Prostate gland (tissue), 2 donors: ENCODE measurements at regions not wholly inside any gene's neighbourhood (a gene's known extent, or its start where the extent isn't known, plus 50 kb on each side); places are given as distances from the start of the nearest gene placed in this dataset.

ENCODE experiments used
- DNase-seq: peaks from one replicate; pipeline ENCODE4 v3.0.0-alpha.2; 2019; ENCODE audit warnings: low spot score
- H3K27ac ChIP-seq, 2 donors: fragments of 200-600 bp; sonication (generic); 2 replicates each; pipeline ENCODE4 v1.5.1; 2017 to 2019
- H3K27me3 ChIP-seq: fragments of 200-600 bp; sonication (generic); replicated peaks from 2 replicates; pipeline ENCODE4 v1.5.1; 2019; ENCODE audit not compliant: insufficient read depth
- H3K36me3 ChIP-seq, 2 donors: fragments of 200-600 bp; sonication (generic); 1 replicate in 1 of 2; 2 replicates in 1 of 2; pipeline versions ENCODE4 v1.5.1 to v1.8.1; 2017 to 2019
- H3K4me1 ChIP-seq: fragments of 200-600 bp; sonication (generic); replicated peaks from 2 replicates; pipeline ENCODE4 v1.5.1; 2019
- H3K4me3 ChIP-seq, 2 donors: fragments of 200-600 bp; sonication (generic); 2 replicates each; pipeline ENCODE4 v1.5.1; 2017 to 2019
- H3K9me3 ChIP-seq: fragments of 200-600 bp; sonication (generic); 2 replicates; pipeline ENCODE4 v1.5.1; 2017
- POLR2A ChIP-seq: fragments of 450-650 bp; IDR thresholded peaks from one replicate; pipeline ENCODE4 v1.6.1; 2016; ENCODE audit warnings: antibody characterized with exemption, mild to moderate bottlenecking
- POLR2AphosphoS5 ChIP-seq: sonication (generic); formaldehyde crosslinking; IDR thresholded peaks from one replicate; pipeline ENCODE4 v1.6.1; 2017; ENCODE audit warnings: antibody characterized with exemption
- WGBS: methylation state at CpG from one replicate; pipeline ENCODE4 v1.1.5; 2018; 5-methylcytosine and 5-hydroxymethylcytosine counted together
- intact Hi-C: fragments of 100-400 bp; cut with DNase I; formaldehyde crosslinking; loops from one replicate; pipeline ENCODE4 v1.14.2; 2022
- TF ChIP-seq, protein P1 (sequence below), 4 experiments: fragments of 200-600 bp in 2 of 4; fragments of 450-650 bp in 2 of 4; sonication (generic) in 2 of 4; IDR thresholded peaks; 1 replicate in 3 of 4; 2 replicates in 1 of 4; pipeline ENCODE4 v1.5.1; 2016 to 2019; ENCODE audit warnings: antibody characterized with exemption in 4 of 4, mild to moderate bottlenecking in 2 of 4, moderate library complexity in 2 of 4

DNA sequence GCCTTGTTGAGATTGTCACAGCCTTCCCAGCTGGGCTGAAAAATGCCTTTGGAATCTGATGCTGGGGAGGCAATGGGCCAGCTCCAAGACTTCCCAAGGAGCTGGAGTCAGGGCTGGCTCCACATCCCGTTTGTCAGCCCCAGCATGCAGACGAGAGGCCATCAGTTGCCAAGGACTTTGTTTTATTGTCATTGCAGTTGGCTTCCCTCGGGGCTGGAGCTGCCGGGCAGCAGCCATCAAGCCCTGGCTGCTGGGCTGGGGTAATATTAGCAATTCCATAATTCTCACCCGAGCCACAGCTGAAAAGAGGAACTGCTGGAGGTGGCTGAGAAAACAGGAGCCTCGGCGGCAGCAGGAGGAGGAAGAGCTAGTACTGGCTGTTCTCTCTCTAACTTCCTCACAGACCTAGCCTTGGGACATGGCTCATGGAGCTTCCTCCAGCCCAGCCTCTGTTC, 182.5 kb downstream of the CDC5L start:
- intact Hi-C loops: no loop called here
- 0% methylated on average over 7 of the region's 7 CpGs for WGBS
- Histone ChIP-seq H3K9me3 (no peaks in the 10 kb centered on the region), H3K4me1 (no peaks in the 10 kb centered on the region), H3K4me3 (no peak overlapping the region), H3K36me3 (no peaks in the 10 kb centered on the region), H3K27ac (no peak overlapping the region), H3K27me3 (no peaks in the 10 kb centered on the region)
- peak; percentile 50 for DNase-seq
- TF ChIP-seq, protein P1, sequence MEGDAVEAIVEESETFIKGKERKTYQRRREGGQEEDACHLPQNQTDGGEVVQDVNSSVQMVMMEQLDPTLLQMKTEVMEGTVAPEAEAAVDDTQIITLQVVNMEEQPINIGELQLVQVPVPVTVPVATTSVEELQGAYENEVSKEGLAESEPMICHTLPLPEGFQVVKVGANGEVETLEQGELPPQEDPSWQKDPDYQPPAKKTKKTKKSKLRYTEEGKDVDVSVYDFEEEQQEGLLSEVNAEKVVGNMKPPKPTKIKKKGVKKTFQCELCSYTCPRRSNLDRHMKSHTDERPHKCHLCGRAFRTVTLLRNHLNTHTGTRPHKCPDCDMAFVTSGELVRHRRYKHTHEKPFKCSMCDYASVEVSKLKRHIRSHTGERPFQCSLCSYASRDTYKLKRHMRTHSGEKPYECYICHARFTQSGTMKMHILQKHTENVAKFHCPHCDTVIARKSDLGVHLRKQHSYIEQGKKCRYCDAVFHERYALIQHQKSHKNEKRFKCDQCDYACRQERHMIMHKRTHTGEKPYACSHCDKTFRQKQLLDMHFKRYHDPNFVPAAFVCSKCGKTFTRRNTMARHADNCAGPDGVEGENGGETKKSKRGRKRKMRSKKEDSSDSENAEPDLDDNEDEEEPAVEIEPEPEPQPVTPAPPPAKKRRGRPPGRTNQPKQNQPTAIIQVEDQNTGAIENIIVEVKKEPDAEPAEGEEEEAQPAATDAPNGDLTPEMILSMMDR (IDR thresholded peaks at IDR 0.05): no peak
- peak; percentile 24 for TF ChIP-seq POLR2AphosphoS5

DNA sequence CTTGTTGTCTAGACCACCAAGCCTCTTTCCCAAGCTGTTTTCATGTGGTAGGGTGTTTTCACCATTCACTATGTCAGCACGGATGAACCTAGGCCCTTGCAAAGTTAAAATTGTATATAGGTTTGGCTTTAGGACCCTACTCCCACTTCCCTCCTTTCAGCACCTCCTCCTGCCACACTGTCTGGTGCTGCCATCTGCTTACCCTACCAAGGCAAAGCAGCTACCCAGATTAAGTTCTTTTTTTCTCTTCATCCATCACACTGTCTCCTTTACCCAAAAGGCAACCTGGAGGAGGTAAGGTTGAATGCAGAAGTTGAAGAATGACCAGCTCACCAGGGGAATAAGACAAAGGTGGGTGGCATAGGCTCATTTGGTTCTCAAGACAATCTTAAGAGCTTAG, 184.0 kb downstream of the CDC5L start:
- Histone ChIP-seq H3K4me3 (no peak overlapping the region), H3K36me3 (no peaks in the 10 kb centered on the region), H3K27ac (no peak overlapping the region), H3K4me1 (no peaks in the 10 kb centered on the region), H3K27me3 (no peaks in the 10 kb centered on the region), H3K9me3 (no peaks in the 10 kb centered on the region)
- no peak for DNase-seq
- WGBS: 90% methylated on average over 1 of the region's 1 CpG
- intact Hi-C loops: no loop called here
- TF ChIP-seq, protein P1 (IDR thresholded peaks at IDR 0.05): no peak
- TF ChIP-seq POLR2A: no peak
- no peak for TF ChIP-seq POLR2AphosphoS5

DNA sequence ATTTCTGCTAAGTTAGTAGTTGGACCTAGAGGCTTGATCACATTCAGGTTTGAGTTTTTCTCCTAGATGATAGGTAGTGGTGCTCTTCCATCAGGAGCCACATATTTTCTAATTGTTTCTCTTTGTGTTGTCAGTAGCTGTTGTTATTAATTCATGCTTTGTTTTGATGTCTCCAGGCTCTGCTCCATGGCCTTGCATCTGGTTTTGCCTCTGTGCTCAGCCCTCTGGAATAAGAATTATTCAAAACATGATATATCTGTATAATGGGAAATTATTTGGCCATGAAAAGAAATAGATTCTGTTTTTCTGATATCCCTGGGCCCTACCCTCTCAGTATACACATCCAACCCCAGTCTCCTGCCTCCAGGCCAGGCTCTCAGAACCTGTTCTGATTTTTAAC, 184.8 kb downstream of the CDC5L start:
- TF ChIP-seq, protein P1 (IDR thresholded peaks at IDR 0.05): no peak
- TF ChIP-seq POLR2A: no peak
- TF ChIP-seq POLR2AphosphoS5: no peak
- no peaks in the 10 kb centered on the region for H3K9me3 ChIP-seq
- H3K27ac ChIP-seq: no peak overlapping the region
- no peaks in the 10 kb centered on the region for H3K36me3 ChIP-seq
- intact Hi-C loops: no loop called here
- no peaks in the 10 kb centered on the region for H3K27me3 ChIP-seq
- no peak overlapping the region for H3K4me3 ChIP-seq
- no peaks in the 10 kb centered on the region for H3K4me1 ChIP-seq
- no peak for DNase-seq

DNA sequence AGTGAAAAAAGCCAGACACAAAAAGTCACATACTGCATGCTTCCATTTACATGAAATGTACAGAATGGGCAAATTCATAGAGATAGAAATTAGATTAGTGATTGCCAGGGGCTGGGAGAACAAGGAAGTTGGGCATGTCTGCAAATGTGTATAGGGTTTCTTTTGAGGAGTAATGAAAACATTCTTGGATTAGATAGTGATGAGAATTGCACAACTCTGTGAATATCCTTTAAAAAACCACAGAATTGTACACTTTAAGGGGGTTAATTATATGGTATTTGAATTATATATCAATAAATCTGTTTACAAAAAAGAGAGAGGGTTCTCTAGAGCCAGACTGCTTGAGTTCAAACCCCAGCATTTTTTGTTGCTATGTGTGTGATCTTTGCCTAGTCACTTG, 188.1 kb downstream of the CDC5L start:
- intact Hi-C loops: no loop called here
- H3K4me1 ChIP-seq: no peaks in the 10 kb centered on the region
- DNase-seq: no peak
- no peak overlapping the region for H3K27ac ChIP-seq
- no peaks in the 10 kb centered on the region for H3K27me3 ChIP-seq
- no peak overlapping the region for H3K4me3 ChIP-seq
- no peaks in the 10 kb centered on the region for H3K36me3 ChIP-seq
- no peak for TF ChIP-seq POLR2AphosphoS5
- TF ChIP-seq, protein P1 (IDR thresholded peaks at IDR 0.05): no peak
- H3K9me3 ChIP-seq: no peaks in the 10 kb centered on the region

DNA sequence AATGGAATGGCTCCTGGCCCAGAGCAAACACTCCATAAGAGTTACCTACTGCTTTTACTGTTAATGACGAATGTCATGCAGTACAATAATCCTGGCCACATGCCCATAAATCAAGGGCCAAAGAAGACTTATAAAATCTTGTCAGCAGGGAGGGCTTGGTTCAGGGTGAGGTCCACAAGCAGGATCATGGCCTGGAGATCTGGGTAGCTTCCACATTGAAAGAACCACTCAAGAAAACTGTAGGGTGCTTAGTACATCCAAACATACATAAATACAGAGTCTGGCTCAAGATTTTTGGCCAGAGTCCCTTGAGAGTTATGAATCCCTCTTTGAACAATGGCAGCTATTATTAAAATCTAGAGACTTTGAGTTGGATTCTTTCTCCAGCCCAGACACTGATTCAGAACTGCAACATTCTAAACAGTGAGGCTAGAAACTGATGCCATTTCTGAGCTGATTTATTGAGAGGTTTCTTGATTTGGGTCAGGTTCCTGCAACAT, 188.7 kb downstream of the CDC5L start:
- Histone ChIP-seq H3K4me1 (no peaks in the 10 kb centered on the region), H3K36me3 (no peaks in the 10 kb centered on the region), H3K27me3 (no peaks in the 10 kb centered on the region), H3K4me3 (no peak overlapping the region), H3K27ac (no peak overlapping the region), H3K9me3 (no peaks in the 10 kb centered on the region)
- TF ChIP-seq, protein P1 (IDR thresholded peaks at IDR 0.05): no peak
- TF ChIP-seq POLR2AphosphoS5: peak; percentile 13
- intact Hi-C loops: no loop called here
- WGBS: 50% methylated on average over 1 of the region's 1 CpG
- no peak for DNase-seq
